H9 (cell line): ENCODE measurements at regions not wholly inside any gene's neighbourhood (a gene's known extent, or its start where the extent isn't known, plus 50 kb on each side); places are given as distances from the start of the nearest gene placed in this dataset.

Experiments
- DNase-seq: peaks from one replicate; pipeline ENCODE4 v3.0.0-alpha.2; 2017
- H2AFZ ChIP-seq: one replicate; pipeline ENCODE4 v1.6.1; 2013; ENCODE audit warnings: mild to moderate bottlenecking, low read length, control low read depth, moderate library complexity
- H2AK5ac ChIP-seq: 2 replicates; pipeline ENCODE4 v1.6.1; 2013; ENCODE audit warnings: low read length, control low read depth, mixed read lengths; ENCODE audit not compliant: insufficient read length
- H2BK120ac ChIP-seq: one replicate; pipeline ENCODE4 v1.6.1; 2013; ENCODE audit warnings: low read depth, mild to moderate bottlenecking, low read length, control low read depth, inconsistent platforms; ENCODE audit not compliant: poor library complexity, severe bottlenecking
- H2BK12ac ChIP-seq: 2 replicates; pipeline ENCODE4 v1.6.1; 2013; ENCODE audit warnings: low read length, control low read depth, mixed read lengths, low read depth; ENCODE audit not compliant: insufficient read length
- H2BK15ac ChIP-seq: 2 replicates; pipeline ENCODE4 v1.6.1; 2013; ENCODE audit warnings: low read depth, low read length, control low read depth
- H2BK20ac ChIP-seq: one replicate; pipeline ENCODE4 v1.6.1; 2013; ENCODE audit warnings: low read depth, mild to moderate bottlenecking, low read length, control low read depth, inconsistent platforms; ENCODE audit not compliant: poor library complexity, severe bottlenecking
- H2BK5ac ChIP-seq: 2 replicates; pipeline ENCODE4 v1.6.1; 2013; ENCODE audit warnings: low read length, control low read depth, mixed read lengths; ENCODE audit not compliant: insufficient read length
- H3K14ac ChIP-seq: 2 replicates; pipeline ENCODE4 v1.6.1; 2013; ENCODE audit warnings: low read length, control low read depth; ENCODE audit not compliant: insufficient read depth
- H3K18ac ChIP-seq: 2 replicates; pipeline ENCODE4 v1.6.1; 2013; ENCODE audit warnings: low read depth, mild to moderate bottlenecking, mixed read lengths, low read length, control low read depth; ENCODE audit not compliant: insufficient read length
- H3K23ac ChIP-seq: 2 replicates; pipeline ENCODE4 v1.6.1; 2013; ENCODE audit warnings: low read length, control low read depth, mixed read lengths, low read depth; ENCODE audit not compliant: insufficient read length
- H3K23me2 ChIP-seq: 2 replicates; pipeline ENCODE4 v1.6.1; 2013; ENCODE audit warnings: low read depth, mild to moderate bottlenecking, mixed read lengths, low read length, control low read depth; ENCODE audit not compliant: insufficient read length, poor library complexity, severe bottlenecking
- H3K27ac ChIP-seq: 2 replicates; pipeline ENCODE4 v1.5.1; 2013; ENCODE audit warnings: low read length, control low read depth, mixed read lengths, low read depth; ENCODE audit not compliant: insufficient read length
- H3K27me3 ChIP-seq: 2 replicates; pipeline ENCODE4 v1.6.1; 2013; ENCODE audit warnings: low read length, control low read depth, inconsistent platforms; ENCODE audit not compliant: insufficient read depth
- H3K4ac ChIP-seq: 2 replicates; pipeline ENCODE4 v1.6.1; 2013; ENCODE audit warnings: low read depth, mild to moderate bottlenecking, control low read depth, inconsistent platforms, low read length, moderate library complexity
- H3K4me1 ChIP-seq: 2 replicates; pipeline ENCODE4 v1.6.1; 2013; ENCODE audit warnings: low read length, control low read depth, inconsistent platforms; ENCODE audit not compliant: insufficient read depth
- H3K4me2 ChIP-seq: 2 replicates; pipeline ENCODE4 v1.6.1; 2013; ENCODE audit warnings: low read length, control low read depth, mixed read lengths; ENCODE audit not compliant: insufficient read length, insufficient read depth
- H3K56ac ChIP-seq: 2 replicates; pipeline ENCODE4 v1.6.1; 2013; ENCODE audit warnings: low read depth, mild to moderate bottlenecking, mixed read lengths, low read length, control low read depth; ENCODE audit not compliant: insufficient read length
- H3K79me1 ChIP-seq: 2 replicates; pipeline ENCODE4 v1.6.1; 2013; ENCODE audit warnings: low read depth, mild to moderate bottlenecking, moderate library complexity, low read length, control low read depth, inconsistent platforms; ENCODE audit not compliant: insufficient read depth, poor library complexity, severe bottlenecking
- H3K79me2 ChIP-seq: 2 replicates; pipeline ENCODE4 v1.6.1; 2013; ENCODE audit warnings: low read length, control low read depth, inconsistent platforms; ENCODE audit not compliant: insufficient read depth
- H3K9ac ChIP-seq: 2 replicates; pipeline ENCODE4 v1.6.1; 2013; ENCODE audit warnings: low read length, control low read depth, mixed read lengths; ENCODE audit not compliant: insufficient read length; ENCODE audit errors: extremely low read depth
- H3K9me3 ChIP-seq: one replicate; pipeline ENCODE4 v1.6.1; 2013; ENCODE audit warnings: low read depth, low read length, inconsistent platforms; ENCODE audit not compliant: control insufficient read depth
- H3T11ph ChIP-seq: one replicate; pipeline ENCODE4 v1.6.1; 2013; ENCODE audit warnings: mild to moderate bottlenecking, low read length, control low read depth, inconsistent platforms
- H4K20me1 ChIP-seq: one replicate; pipeline ENCODE4 v1.6.1; 2013; ENCODE audit not compliant: control insufficient read depth, insufficient read length, insufficient read depth
- H4K5ac ChIP-seq: 2 replicates; pipeline ENCODE4 v1.6.1; 2013; ENCODE audit warnings: low read depth, mild to moderate bottlenecking, mixed read lengths, low read length, control low read depth; ENCODE audit not compliant: insufficient read length
- H4K8ac ChIP-seq: replicated peaks from 2 replicates; pipeline ENCODE4 v1.6.1; 2013; ENCODE audit warnings: low read length, control low read depth, mixed read lengths, low read depth; ENCODE audit not compliant: insufficient read length
- H4K91ac ChIP-seq: 2 replicates; pipeline ENCODE4 v1.6.1; 2013; ENCODE audit warnings: low read depth, mild to moderate bottlenecking, moderate library complexity, mixed read lengths, low read length, control low read depth; ENCODE audit not compliant: insufficient read length
- H3K27ac Mint-ChIP-seq, 3 experiments: 2 replicates in 2 of 3; 3 replicates in 1 of 3; pipeline ENCODE4 v1.8.0; 2020 to 2021; ENCODE audit warnings: mixed read lengths in 3 of 3, mild to moderate bottlenecking in 1 of 3, moderate library complexity in 1 of 3
- H3K27me3 Mint-ChIP-seq: 2 replicates; pipeline ENCODE4 v1.8.0; 2021; ENCODE audit warnings: low read depth, mild to moderate bottlenecking, moderate library complexity, mixed read lengths
- H3K36me3 Mint-ChIP-seq, 3 experiments: 2 replicates in 2 of 3; 3 replicates in 1 of 3; pipeline ENCODE4 v1.8.0; 2020 to 2021; ENCODE audit warnings: low read depth in 3 of 3, mixed read lengths in 3 of 3; ENCODE audit not compliant: insufficient read depth in 1 of 3
- H3K4me1 Mint-ChIP-seq, 2 experiments: 2 replicates each; pipeline ENCODE4 v1.8.0; 2020; ENCODE audit warnings: mixed read lengths in 2 of 2
- H3K4me3 Mint-ChIP-seq, 2 experiments: 2 replicates in 1 of 2; 3 replicates in 1 of 2; pipeline ENCODE4 v1.8.0; 2020 to 2021; ENCODE audit warnings: mild to moderate bottlenecking in 2 of 2, mixed read lengths in 2 of 2, moderate library complexity in 1 of 2
- H3K9me3 Mint-ChIP-seq, 2 experiments: 2 replicates in 1 of 2; 3 replicates in 1 of 2; pipeline ENCODE4 v1.8.0; 2020; ENCODE audit warnings: mild to moderate bottlenecking in 2 of 2, mixed read lengths in 2 of 2, moderate library complexity in 1 of 2
- WGBS: extraction: QIAGEN DNeasy Blood & Tissue Kit; methylation state at CpG from one replicate; pipeline ENCODE4 v1.1.7; 2013; ENCODE audit warnings: missing lambda C conversion rate, low lambda C conversion rate, mixed read lengths; ENCODE audit not compliant: insufficient read length; ENCODE audit errors: extremely low coverage; 5-methylcytosine and 5-hydroxymethylcytosine counted together
- TF ChIP-seq, protein P1 (sequence below): fragments of 200-600 bp; sonication (generic); conservative IDR thresholded peaks from 3 replicates; pipeline ENCODE4 v1.8.0; 2021; ENCODE audit warnings: antibody characterized with exemption, mild to moderate bottlenecking

DNA sequence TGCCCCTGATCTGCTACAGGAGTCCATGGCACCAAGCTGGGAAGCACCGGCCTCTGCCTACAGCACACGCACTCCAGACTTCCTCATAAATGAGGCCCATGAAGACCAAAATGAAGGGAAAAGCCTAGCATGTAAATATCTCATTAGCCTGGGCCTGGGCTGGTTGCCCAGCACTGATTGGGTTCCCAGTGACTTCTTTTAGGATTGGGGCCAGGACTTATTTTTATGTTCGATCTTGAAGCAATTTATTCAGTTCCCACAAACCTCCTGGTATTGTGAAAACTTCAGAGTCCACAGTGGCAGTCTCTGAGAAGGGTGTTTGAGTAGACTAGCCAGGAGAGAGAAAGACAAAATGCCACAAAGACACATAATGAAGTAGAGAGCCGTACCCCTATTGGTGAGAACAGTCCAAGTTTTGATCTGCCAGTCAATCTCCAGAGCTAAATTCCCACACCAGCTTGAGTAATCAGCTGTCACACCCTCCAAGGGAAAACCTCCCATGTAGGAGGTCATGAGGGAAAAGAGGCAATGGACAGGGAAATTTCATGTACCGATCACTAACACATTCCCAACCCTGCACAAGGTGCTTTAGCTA lies 78.2 kb downstream of the PHLDA1 start:
- Histone ChIP-seq H3K27ac (no peak overlapping the region), H3K79me2 (no peaks in the 10 kb centered on the region), H3K79me1 (no peaks in the 10 kb centered on the region), H2BK15ac (no peak overlapping the region), H2BK120ac (no peak overlapping the region), H3T11ph (no peak overlapping the region), H3K4ac (no peak overlapping the region), H3K56ac (no peak overlapping the region), H3K4me2 (no peak overlapping the region), H3K23ac (no peak overlapping the region), H2BK5ac (no peak overlapping the region), H4K8ac (no peak overlapping the region), H3K18ac (peak overlapping the region; percentile 38), H3K14ac (no peak overlapping the region), H3K4me1 (peaks cover 7% of the 10 kb centered on the region; the same call in 1 of the 2 replicates), H2BK12ac (peak overlapping the region; percentile 11), H2BK20ac (peak overlapping the region; percentile 28), H2AFZ (no peak overlapping the region), H3K23me2 (no peaks in the 10 kb centered on the region), H3K9me3 (no peaks in the 10 kb centered on the region), H4K91ac (no peak overlapping the region), H3K9ac (no peak overlapping the region), H4K5ac (no peak overlapping the region), H3K27me3 (no peaks in the 10 kb centered on the region), H4K20me1 (no peaks in the 10 kb centered on the region), H2AK5ac (no peak overlapping the region)
- no peak for DNase-seq
- TF ChIP-seq, protein P1, sequence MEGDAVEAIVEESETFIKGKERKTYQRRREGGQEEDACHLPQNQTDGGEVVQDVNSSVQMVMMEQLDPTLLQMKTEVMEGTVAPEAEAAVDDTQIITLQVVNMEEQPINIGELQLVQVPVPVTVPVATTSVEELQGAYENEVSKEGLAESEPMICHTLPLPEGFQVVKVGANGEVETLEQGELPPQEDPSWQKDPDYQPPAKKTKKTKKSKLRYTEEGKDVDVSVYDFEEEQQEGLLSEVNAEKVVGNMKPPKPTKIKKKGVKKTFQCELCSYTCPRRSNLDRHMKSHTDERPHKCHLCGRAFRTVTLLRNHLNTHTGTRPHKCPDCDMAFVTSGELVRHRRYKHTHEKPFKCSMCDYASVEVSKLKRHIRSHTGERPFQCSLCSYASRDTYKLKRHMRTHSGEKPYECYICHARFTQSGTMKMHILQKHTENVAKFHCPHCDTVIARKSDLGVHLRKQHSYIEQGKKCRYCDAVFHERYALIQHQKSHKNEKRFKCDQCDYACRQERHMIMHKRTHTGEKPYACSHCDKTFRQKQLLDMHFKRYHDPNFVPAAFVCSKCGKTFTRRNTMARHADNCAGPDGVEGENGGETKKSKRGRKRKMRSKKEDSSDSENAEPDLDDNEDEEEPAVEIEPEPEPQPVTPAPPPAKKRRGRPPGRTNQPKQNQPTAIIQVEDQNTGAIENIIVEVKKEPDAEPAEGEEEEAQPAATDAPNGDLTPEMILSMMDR, result no peak
- Mint-ChIP-seq H3K4me1 (peaks cover 51 to 56% of the 10 kb centered on the region in 2 experiments), H3K9me3 (no peaks in the 10 kb centered on the region), H3K27me3 (no peaks in the 10 kb centered on the region), H3K4me3 (no peak overlapping the region), H3K36me3 (no peaks in the 10 kb centered on the region; a peak in 1 of 7 replicates), H3K27ac (peak overlapping the region; percentile 27 to 82 (median 38); a peak in 6 of 7 replicates)
- WGBS, result no CpG with 5 or more reads among the region's 5 CpGs
